Mesothelial cell of epicardium (in vitro differentiated cells): ENCODE measurements at regions not wholly inside any gene's neighbourhood (a gene's known extent, or its start where the extent isn't known, plus 50 kb on each side); places are given as distances from the start of the nearest gene placed in this dataset.

Experiments
- DNase-seq, 2 experiments: peaks; one replicate each; pipeline ENCODE4 v3.0.0; 2021; ENCODE audit warnings: low spot score in 2 of 2; ENCODE audit not compliant: unreplicated experiment in 2 of 2
- H3K27ac Mint-ChIP-seq: 2 replicates; pipeline ENCODE4 v1.8.0; 2021; ENCODE audit warnings: mixed read lengths
- H3K27me3 Mint-ChIP-seq: 2 replicates; pipeline ENCODE4 v1.8.0; 2021; ENCODE audit warnings: low read depth, mixed read lengths
- H3K36me3 Mint-ChIP-seq: 2 replicates; pipeline ENCODE4 v1.8.0; 2021; ENCODE audit warnings: mixed read lengths
- H3K4me1 Mint-ChIP-seq: 2 replicates; pipeline ENCODE4 v1.8.0; 2021; ENCODE audit warnings: mixed read lengths
- H3K4me3 Mint-ChIP-seq: 2 replicates; pipeline ENCODE4 v1.8.0; 2021; ENCODE audit warnings: mild to moderate bottlenecking, moderate library complexity, mixed read lengths
- H3K9me3 Mint-ChIP-seq: 2 replicates; pipeline ENCODE4 v1.8.0; 2021; ENCODE audit warnings: mixed read lengths
- TF ChIP-seq, protein P1 (sequence below): fragments of 200-600 bp; sonication (generic); IDR thresholded peaks from one replicate; pipeline ENCODE4 v1.5.0; 2021; ENCODE audit warnings: antibody characterized with exemption; ENCODE audit not compliant: unreplicated experiment

GRCh38 chr3:117463276-117464115 is 753.9 kb downstream of the TUSC7 start:
- Mint-ChIP-seq H3K4me3 (no peak overlapping the region), H3K4me1 (no peaks in the 10 kb centered on the region), H3K9me3 (peaks cover 9% of the 10 kb centered on the region), H3K27ac (no peak overlapping the region), H3K27me3 (peaks cover 18% of the 10 kb centered on the region), H3K36me3 (no peaks in the 10 kb centered on the region)
- DNase-seq, result no peak
- TF ChIP-seq, protein P1, sequence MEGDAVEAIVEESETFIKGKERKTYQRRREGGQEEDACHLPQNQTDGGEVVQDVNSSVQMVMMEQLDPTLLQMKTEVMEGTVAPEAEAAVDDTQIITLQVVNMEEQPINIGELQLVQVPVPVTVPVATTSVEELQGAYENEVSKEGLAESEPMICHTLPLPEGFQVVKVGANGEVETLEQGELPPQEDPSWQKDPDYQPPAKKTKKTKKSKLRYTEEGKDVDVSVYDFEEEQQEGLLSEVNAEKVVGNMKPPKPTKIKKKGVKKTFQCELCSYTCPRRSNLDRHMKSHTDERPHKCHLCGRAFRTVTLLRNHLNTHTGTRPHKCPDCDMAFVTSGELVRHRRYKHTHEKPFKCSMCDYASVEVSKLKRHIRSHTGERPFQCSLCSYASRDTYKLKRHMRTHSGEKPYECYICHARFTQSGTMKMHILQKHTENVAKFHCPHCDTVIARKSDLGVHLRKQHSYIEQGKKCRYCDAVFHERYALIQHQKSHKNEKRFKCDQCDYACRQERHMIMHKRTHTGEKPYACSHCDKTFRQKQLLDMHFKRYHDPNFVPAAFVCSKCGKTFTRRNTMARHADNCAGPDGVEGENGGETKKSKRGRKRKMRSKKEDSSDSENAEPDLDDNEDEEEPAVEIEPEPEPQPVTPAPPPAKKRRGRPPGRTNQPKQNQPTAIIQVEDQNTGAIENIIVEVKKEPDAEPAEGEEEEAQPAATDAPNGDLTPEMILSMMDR, result no peak

- Mint-ChIP-seq H3K27ac (no peak overlapping the region), H3K4me1 (peaks cover 4% of the 10 kb centered on the region), H3K36me3 (no peaks in the 10 kb centered on the region), H3K9me3 (no peaks in the 10 kb centered on the region), H3K4me3 (no peak overlapping the region), H3K27me3 (peaks cover 10% of the 10 kb centered on the region)
- DNase-seq, result no peak
- TF ChIP-seq, protein P1, result no peak
Measured at GRCh38 chr3:117471831-117472230, 762.3 kb downstream of the TUSC7 start.

DNA sequence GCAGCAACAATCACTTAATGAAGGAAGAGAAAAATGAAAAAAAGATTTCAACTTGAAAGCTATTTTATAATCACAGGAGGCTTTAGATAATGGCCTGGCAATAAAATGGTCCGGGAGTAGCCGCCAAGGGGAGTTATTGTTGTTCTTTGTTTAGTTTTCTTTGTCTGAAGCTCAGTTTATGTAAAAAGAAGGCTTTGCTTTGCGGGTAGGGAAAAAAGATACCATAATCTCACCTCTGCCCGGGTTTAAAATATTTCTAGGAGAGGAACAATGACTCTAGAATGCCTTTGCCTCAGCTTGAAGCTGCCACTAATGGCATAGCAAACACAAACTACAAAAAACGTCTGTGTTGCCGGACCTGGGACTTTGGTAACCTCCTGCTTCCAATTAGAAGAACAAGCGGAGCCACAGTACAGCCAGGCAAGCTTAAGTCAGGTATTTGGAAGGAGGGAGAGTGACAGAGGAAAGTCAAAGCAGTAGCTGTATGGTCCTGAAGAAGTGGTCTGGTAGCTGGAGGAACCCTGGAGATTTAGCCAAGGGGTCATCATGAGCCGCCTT is 764.5 kb downstream of the TUSC7 start:
- H3K27me3 Mint-ChIP-seq, result peaks cover 4% of the 10 kb centered on the region
- DNase-seq, result no peak
- peak overlapping the region; percentile 23 for H3K27ac Mint-ChIP-seq
- TF ChIP-seq, protein P1, result no peak
- H3K9me3 Mint-ChIP-seq, result no peaks in the 10 kb centered on the region
- H3K36me3 Mint-ChIP-seq, result no peaks in the 10 kb centered on the region
- no peak overlapping the region for H3K4me3 Mint-ChIP-seq
- H3K4me1 Mint-ChIP-seq, result peaks cover 4% of the 10 kb centered on the region

DNA sequence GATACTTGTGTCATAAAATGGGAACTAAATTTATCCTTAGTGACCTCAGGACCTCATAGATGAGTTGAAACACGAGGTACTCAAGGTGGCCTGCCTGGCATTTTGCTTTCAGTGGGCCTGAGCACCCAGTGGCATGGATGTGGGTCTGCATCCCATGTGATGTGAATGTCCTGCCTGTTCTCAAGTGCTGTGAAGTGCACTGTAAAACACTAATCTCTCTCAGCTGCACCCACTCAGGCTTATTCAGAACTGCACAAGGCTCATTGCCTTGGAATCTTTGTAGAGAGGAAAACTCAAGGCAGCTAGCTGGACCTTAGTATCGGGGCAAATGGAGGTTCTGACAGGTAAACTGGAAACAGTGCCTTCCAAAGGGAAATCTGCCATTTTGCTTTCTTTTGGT is 767.0 kb downstream of the TUSC7 start:
- Mint-ChIP-seq H3K9me3 (no peaks in the 10 kb centered on the region), H3K4me3 (no peak overlapping the region), H3K27ac (no peak overlapping the region), H3K27me3 (peaks cover 4% of the 10 kb centered on the region), H3K4me1 (peaks cover 4% of the 10 kb centered on the region), H3K36me3 (no peaks in the 10 kb centered on the region)
- no peak for DNase-seq
- TF ChIP-seq, protein P1, result no peak

DNA sequence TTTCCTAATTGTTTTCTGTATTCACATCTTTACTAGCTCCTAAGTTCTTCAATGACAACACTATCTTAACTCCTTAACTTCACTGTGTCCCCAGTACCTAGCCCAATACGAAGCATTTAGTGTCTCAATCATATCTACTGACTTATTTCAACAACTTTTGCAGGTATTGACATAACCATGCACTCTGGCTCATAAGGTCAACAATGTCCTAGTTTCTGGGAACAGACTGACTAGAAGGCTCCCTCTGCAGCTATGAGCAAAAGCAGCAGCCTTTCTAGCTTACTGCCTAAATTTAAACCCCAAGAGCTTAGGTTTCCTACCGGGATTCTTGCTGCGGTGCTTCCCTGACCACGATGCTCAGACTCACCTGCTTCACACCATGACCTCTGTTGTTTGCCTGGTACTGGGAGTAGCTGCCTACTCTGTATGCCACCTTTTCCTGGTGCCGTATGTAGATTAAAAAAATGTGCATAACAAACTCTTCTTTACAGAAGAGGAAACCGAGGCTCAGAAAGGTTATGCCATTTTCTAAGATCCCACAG is 767.7 kb downstream of the TUSC7 start:
- Mint-ChIP-seq H3K27me3 (peaks cover 4% of the 10 kb centered on the region), H3K27ac (no peak overlapping the region), H3K9me3 (no peaks in the 10 kb centered on the region), H3K4me1 (peaks cover 4% of the 10 kb centered on the region), H3K4me3 (no peak overlapping the region), H3K36me3 (no peaks in the 10 kb centered on the region)
- TF ChIP-seq, protein P1, result no peak
- no peak for DNase-seq
